ENCODE measurements at regions not wholly inside any gene's neighbourhood (a gene's known extent, or its start where the extent isn't known, plus 50 kb on each side); places are given as distances from the start of the nearest gene placed in this dataset.
A peak's percentile ranks its signal among the peaks of the same experiment; 100 is the strongest.
"Not testable (repeated sequence)": the region's sequence is repeated elsewhere in the genome, so short reads cannot be mapped to it uniquely, and the experiment has no call there.

GRCh38 chr1:177464686-177465085 is 293.9 kb downstream of the BRINP2 start:
- DNase-seq, result no peak

DNA sequence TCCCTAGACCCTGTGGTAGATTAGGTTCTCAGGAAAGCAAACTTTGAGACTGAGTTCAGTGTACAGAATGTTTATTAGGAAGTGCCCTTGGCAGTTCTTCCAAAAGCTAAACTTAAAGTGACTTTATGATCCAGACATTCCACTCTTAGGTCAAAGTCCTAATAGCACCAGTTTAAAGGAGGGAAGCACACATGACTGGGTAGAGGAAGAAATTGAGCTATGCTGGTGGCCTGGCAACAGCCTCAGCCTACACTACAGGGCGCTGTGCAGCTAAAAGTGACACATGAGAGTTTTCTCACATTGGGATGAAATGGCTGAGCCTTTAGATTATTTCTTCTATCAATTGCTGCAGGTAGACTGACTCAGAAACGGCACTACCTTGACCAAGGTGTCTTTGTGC is 280.4 kb downstream of the BRINP2 start:
- DNase-seq, result no peak

DNA sequence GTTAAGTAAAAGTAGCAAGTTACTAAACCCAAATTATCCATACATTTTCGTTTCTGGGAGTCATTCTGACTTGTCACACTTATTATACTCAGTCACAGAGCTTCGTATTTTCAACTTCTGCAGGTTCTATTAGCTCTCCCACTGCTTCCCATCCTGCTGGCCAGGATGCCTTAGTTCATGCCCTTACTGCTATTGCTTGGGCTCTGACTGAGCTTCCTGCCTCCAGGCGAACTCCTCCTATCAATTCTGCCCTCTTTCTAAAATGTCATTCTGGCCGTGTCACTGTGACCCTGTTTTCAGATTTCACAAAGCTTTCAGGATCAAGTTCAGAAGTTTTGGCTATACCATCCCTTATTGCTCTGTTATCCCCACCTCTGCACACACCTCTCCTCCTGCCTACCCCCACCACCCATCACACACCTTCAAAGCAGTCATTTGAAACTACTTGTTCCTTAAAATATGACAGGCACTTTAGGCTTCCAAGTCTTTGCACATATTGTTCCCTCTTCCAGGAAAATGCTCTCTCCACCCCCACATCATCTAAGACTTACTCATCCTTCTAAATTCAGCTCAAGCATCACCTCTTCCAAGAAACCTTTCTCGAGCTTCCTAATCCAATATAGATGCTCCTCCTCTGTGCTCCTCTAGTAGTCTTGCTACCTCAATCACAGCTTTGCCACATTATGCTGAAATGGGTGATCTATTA is 278.0 kb downstream of the BRINP2 start:
- DNase-seq, result no peak

DNA sequence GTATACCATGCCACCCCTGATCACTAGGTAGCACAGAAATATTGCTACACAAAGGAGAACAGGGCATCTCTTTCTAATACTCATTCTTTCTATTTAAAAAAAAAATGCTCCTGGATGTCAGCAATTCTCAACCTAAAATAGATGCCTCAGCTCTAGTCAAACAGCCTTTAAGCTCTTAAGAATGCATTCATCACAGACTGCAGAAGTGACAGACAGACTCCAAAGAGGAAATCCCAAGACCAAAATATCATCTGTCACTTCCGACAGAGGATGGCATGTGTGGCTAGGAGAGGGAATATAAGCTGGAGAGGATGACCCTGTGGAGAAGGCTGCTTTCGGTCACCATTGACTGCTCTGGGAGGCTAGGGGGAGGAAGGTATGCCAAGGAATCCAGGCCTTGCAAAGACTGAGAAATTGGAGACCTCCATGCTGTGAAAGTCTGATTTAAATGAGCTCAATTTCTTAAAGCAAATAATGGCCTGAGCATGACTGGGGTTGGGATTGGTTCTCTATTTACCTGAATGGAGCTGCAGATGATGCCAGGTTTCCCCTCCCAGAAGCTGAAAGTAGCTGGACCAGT is 277.4 kb downstream of the BRINP2 start:
- no peak for DNase-seq

DNA sequence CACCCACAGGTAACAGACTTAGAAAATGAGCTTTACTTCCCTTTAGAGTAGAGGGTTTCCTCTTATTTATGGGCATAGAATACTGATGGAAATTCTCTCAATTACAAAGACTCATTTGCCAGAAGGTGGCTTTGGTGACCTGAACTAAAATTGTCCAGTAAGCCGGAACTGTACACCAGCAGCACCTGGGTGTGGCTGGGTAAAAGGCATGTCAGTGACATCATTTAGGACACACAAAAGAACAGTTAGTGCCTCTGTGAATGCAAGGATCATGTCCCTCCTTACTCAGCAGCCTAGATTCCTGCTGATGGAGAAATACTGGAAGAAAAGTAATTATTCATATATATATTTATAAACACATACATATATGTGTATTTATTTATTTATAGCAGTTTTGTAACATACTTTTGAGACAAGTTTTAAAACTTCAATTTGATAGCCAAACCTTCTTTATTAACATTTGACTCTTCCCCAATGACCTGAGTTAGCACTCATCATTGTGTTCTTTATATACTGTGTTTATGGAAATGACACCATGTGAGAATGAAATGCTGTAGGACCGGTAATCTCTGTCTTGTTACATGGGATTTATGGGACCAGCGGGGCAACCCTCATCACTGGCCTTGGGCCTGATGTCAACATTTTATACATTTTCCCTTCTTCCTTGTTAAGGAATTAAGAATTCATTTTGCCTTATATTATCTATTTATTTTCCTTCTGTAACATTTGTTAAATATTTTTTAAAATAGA is 274.4 kb downstream of the BRINP2 start:
- DNase-seq, result no peak

DNA sequence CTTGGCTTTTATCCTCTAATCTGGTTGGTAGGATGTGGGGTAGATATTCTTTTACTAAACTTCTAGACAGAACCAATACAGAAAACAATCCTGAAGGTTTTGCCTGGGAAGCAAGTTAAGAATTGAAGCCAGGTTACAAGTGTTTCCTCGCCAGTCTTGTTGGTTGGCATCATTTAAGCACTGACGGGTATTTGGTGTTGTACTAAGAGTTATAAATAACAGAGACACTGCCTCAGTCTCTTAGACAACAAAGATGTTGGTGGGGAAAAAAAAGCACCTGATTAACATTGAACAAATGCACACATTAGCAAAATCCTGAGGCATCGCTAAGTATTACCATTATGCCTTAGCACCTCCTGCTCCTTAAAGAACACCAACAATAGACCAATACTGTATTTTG is 272.2 kb downstream of the BRINP2 start:
- no peak for DNase-seq

DNA sequence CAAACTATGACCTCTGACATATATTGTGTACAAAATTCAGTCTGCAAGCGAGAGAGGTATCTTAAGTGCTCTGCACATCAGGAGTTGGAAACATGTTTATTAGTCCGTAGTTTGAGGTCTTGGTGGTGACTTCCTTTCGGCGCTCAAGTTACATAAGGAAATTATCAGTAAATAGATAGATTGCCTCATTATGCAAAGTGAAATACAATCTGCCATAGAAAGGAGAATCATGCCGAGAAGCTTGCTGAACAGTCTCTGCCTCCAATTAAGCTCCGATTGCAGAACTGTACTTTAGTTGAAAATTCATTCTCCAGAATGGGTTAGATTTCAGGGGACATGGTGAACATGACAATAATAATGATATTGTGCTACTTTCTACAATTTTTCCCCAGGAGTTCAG is 271.8 kb downstream of the BRINP2 start:
- DNase-seq, result peak; percentile 64

GRCh38 chr1:177441281-177441680 is 270.5 kb downstream of the BRINP2 start:
- no peak for DNase-seq

- no peak for DNase-seq
Observed at GRCh38 chr1:177440821-177441220, 270.1 kb downstream of the BRINP2 start.

- no peak for DNase-seq
Observed at GRCh38 chr1:177439301-177439700, 268.5 kb downstream of the BRINP2 start.

GRCh38 chr1:177435364-177435763 is 264.6 kb downstream of the BRINP2 start:
- no peak for DNase-seq

DNA sequence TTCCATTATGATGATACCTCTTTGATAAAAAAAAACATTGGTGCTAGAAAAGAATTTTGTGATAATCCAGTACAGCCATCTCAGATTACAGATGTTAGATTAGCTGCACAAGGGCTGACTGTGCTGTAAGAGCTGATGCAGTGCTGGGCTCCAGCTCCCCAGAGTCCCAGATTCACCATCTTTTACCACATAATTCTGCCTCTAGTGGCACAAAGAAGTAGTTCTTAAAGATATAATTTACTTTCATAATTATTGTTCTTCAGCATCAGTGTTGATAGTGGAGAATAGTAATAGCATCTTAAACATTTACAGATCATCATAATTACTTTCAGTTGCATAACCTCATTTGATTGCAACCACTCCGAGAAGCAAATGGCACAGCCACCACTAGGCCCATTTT is 262.1 kb downstream of the BRINP2 start:
- no peak for DNase-seq

DNA sequence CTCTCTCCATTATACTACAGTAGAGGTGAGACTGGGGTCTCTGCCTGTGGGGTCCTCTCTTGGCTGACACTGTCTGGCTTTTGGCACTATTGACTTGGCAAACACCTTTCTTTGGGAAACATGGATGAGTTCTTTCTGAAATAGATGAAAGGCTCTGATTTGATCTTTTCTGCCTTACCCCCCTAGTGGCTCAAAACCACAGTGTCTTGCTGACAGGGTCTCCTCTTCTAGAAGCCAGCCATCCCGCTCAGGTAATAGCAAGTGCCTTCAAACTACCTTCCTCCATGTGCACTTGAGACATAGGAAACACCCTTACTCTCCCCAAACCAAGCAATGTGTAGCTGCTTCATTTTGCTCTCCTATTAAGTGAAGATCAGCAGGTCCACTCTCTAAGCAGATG is 260.4 kb downstream of the BRINP2 start:
- DNase-seq, result no peak

- DNase-seq, result no peak
Observed at GRCh38 chr1:177429234-177429633, 258.5 kb downstream of the BRINP2 start.

GRCh38 chr1:177427811-177428210 is 257.1 kb downstream of the BRINP2 start:
- DNase-seq, result no peak

GRCh38 chr1:177426497-177426896 is 255.7 kb downstream of the BRINP2 start:
- no peak for DNase-seq

DNA sequence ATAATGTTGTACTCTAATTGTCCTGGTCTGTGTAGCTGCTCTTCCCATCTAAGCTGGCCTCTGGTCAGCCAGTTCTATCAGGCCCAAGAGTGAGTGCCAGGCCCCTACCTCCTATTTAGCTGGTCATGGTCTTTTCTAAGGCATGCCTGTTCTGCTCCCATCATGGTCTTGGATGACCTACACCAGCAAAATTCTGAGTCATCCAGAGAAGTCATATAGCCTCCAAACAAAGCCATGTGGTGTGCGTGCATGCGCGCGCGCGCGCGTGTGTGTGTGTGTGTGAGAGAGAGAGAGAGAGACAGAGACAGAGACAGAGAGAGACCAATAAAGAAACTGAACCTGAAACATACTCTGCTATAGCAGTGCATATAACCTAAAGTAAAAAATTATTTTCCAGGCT is 254.4 kb downstream of the BRINP2 start:
- DNase-seq, result no peak

DNA sequence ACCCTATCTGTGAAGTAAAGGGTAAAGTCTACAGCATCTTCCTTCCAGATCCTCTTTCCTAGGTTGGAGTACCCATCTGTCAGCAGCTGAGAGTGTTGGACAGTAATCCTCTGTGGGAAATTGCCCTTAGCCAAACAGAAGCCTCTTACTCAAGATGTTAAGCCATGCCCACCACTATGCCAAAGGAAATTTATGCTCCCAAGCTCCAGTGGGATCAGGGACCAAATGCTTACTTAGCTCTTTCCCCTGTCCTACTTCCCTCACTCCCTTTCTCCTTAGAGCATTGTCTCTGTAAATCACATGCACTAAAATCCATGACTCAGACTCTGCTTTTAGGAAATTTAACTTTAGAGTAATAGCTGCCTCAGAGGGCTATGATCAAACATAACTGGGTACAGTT is 254.0 kb downstream of the BRINP2 start:
- no peak for DNase-seq

DNA sequence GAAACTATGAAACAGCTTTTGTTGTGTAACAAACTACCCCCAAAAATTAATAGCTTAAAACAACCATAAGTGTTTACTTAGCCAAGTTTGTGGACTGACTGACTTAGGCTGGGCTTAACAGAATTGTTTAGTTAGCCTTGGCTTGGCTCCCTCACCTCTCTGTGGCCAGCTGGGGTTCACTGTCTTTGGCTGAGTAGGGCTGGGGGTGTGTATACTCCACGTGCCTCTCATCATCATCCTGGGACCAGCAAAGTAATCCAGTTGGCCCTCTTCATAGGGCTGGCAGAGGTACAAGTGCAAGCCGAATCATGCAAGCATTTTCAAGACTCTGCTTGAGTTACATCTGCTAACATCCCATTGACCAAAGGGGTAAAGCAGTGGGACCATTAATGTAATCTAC is 252.3 kb downstream of the BRINP2 start:
- DNase-seq, result no peak

DNA sequence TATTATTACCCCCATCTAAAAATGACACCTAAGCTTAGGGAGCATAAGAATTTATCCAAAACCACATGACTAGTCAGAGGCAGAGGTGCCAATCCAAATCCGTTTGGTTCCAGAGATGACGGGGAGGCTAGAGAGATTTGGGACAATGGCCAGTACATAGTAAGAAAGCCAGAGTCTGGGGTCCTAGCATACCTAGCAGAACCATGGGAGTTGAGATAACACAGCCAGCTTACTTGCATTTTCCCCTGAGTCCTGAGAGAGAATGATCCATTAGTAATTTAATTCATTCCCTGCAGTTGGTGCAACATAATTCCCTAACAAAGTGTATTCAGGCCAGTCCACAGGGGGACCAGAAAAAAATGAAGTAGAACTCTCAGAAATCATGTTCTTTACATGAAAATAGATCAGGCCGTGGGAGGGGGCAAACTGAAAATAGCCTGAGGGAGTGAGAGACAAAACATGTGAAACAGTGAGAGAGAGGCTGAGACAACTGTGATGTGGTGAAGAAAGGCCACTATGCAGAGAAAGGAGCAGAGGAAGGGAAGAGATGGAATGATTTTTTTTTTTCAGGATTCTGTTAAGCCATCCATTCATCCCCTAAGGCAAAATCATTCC is 243.3 kb downstream of the BRINP2 start:
- DNase-seq, result no peak

GRCh38 chr1:177411381-177411780 is 240.6 kb downstream of the BRINP2 start:
- DNase-seq, result no peak

DNA sequence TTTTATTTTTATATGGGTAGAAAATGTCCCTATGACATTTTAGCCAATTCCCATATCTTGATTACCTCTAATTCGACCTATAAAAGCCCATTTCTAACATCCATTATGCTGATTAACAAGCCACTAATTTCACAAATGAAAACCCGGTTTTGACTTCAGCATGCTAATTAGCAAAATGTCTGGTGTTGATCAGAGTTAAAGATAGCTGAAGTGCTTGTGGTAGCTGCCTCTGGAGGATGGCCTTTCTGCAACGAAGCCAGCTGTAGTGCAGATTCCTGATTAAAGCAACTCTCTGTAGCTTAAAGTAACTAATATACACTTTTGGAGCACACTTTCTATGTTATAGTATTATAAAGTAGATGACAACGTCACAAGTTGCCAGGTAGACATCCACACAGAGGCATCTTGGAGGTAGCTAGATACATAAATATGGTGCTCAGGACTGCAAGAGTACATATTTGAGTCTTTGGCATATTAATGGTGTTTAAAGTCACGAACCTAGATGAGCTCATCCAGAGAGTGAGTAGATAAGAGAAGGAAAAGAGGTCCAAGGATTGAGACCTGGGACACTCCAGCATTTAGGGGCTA is 239.5 kb downstream of the BRINP2 start:
- no peak for DNase-seq

GRCh38 chr1:177406323-177406722 is 235.6 kb downstream of the BRINP2 start:
- not testable (repeated sequence) for DNase-seq

- DNase-seq, result no peak
Observed at GRCh38 chr1:177392336-177392735, 221.6 kb downstream of the BRINP2 start.

Data from NCI-H1048 (cell line).